GM12872 (cell line): ENCODE measurements at regions not wholly inside any gene's neighbourhood (a gene's known extent, or its start where the extent isn't known, plus 50 kb on each side); places are given as distances from the start of the nearest gene placed in this dataset.

ENCODE experiments used
- CTCF ChIP-seq: IDR thresholded peaks from 3 replicates; pipeline ENCODE4 v1.5.1; 2011; ENCODE audit warnings: low read depth, mild to moderate bottlenecking, low read length, moderate library complexity; ENCODE audit not compliant: insufficient read depth

GRCh38 chr21:21751286-21751685 is 753.1 kb downstream of the NCAM2 start:
- TF ChIP-seq CTCF, result no peak

GRCh38 chr21:21762855-21763254 is 764.6 kb downstream of the NCAM2 start:
- no peak for TF ChIP-seq CTCF

GRCh38 chr21:21764281-21764680 is 766.1 kb downstream of the NCAM2 start:
- TF ChIP-seq CTCF, result no peak

GRCh38 chr21:21767276-21767675 is 769.1 kb downstream of the NCAM2 start:
- no peak for TF ChIP-seq CTCF

- no peak for TF ChIP-seq CTCF
These were observed 790.4 kb downstream of the NCAM2 start for GRCh38 chr21:21788591-21788990.

- TF ChIP-seq CTCF, result no peak
These were observed 803.7 kb downstream of the NCAM2 start for GRCh38 chr21:21801921-21802320.

GRCh38 chr21:21806711-21807597 is 808.7 kb downstream of the NCAM2 start:
- TF ChIP-seq CTCF, result no peak
